ENCODE measurements at regions not wholly inside any gene's neighbourhood (a gene's known extent, or its start where the extent isn't known, plus 50 kb on each side); places are given as distances from the start of the nearest gene placed in this dataset.

DNA sequence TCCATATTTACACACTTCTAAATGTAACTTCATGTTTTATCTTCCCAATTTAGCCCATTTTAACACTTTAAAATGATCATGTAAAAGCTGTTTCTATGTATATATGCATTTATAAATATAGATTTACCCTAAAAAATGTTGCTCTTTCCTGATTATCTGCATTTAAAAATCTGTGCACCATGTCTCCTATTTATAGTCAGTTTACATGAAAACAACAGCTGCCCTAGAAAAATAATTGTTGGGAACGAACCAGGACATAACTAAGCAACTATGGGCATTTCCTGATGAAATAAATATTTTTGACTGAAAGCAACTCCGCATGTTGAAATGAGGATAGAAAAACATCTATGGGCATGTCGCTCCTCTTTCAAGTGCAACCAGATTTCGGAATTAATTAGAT lies 1368.2 kb downstream of the FAM181B start:
- Histone ChIP-seq H3K9ac (ENCODE audit: extremely low read depth, insufficient read length, low read length) (no peak overlapping the region), H2BK20ac (ENCODE audit: low read depth, low read length, poor library complexity, severe bottlenecking) (no peak overlapping the region), H3K4me1 (ENCODE audit: insufficient read depth, low read length) (no peaks in the 10 kb centered on the region), H2AK5ac (ENCODE audit: insufficient read length, low read length) (no peak overlapping the region), H3K27me3 (ENCODE audit: insufficient read depth, low read length) (no peaks in the 10 kb centered on the region), H3K79me1 (ENCODE audit: insufficient read depth, low read depth, low read length, poor library complexity, severe bottlenecking) (no peaks in the 10 kb centered on the region), H3K4me2 (ENCODE audit: insufficient read depth, insufficient read length, low read length) (no peak overlapping the region), H4K5ac (ENCODE audit: insufficient read length, low read depth, low read length) (no peak overlapping the region), H3K4ac (ENCODE audit: low read depth, low read length) (no peak overlapping the region), H2BK15ac (ENCODE audit: low read depth, low read length) (no peak overlapping the region), H3K18ac (ENCODE audit: insufficient read length, low read depth, low read length) (no peak overlapping the region), H3T11ph (ENCODE audit: low read length) (no peak overlapping the region), H2BK5ac (ENCODE audit: insufficient read length, low read length) (no peak overlapping the region), H4K8ac (replicated peaks; ENCODE audit: insufficient read length, low read depth, low read length) (no peak overlapping the region), H3K23ac (ENCODE audit: insufficient read length, low read depth, low read length) (no peak overlapping the region), H3K79me2 (ENCODE audit: insufficient read depth, low read length) (no peaks in the 10 kb centered on the region), H2BK120ac (ENCODE audit: low read depth, low read length, poor library complexity, severe bottlenecking) (no peak overlapping the region), H2AFZ (ENCODE audit: low read length) (no peak overlapping the region), H3K27ac (ENCODE audit: insufficient read length, low read depth, low read length) (no peak overlapping the region), H4K91ac (ENCODE audit: insufficient read length, low read depth, low read length) (no peak overlapping the region), H2BK12ac (ENCODE audit: insufficient read length, low read depth, low read length) (no peak overlapping the region), H3K56ac (ENCODE audit: insufficient read length, low read depth, low read length) (no peak overlapping the region), H3K9me3 (ENCODE audit: control insufficient read depth, low read depth, low read length) (no peaks in the 10 kb centered on the region), H4K20me1 (ENCODE audit: control insufficient read depth, insufficient read depth, insufficient read length) (no peaks in the 10 kb centered on the region), H3K14ac (ENCODE audit: insufficient read depth, low read length) (no peak overlapping the region), H3K23me2 (ENCODE audit: insufficient read length, low read depth, low read length, poor library complexity, severe bottlenecking) (no peaks in the 10 kb centered on the region)
- Mint-ChIP-seq H3K4me3 (no peak overlapping the region), H3K4me1 (no peaks in the 10 kb centered on the region), H3K27me3 (ENCODE audit: low read depth) (no peaks in the 10 kb centered on the region), H3K27ac (no peak overlapping the region), H3K9me3 (0 out of 5 replicates have a peak, but pooled peaks cover 0 to 3% of the 10 kb centered on the region in 2 experiments), H3K36me3 (ENCODE audit: insufficient read depth in 1 of 3, low read depth in 3 of 3) (no peaks in the 10 kb centered on the region)
- TF ChIP-seq, protein P1, sequence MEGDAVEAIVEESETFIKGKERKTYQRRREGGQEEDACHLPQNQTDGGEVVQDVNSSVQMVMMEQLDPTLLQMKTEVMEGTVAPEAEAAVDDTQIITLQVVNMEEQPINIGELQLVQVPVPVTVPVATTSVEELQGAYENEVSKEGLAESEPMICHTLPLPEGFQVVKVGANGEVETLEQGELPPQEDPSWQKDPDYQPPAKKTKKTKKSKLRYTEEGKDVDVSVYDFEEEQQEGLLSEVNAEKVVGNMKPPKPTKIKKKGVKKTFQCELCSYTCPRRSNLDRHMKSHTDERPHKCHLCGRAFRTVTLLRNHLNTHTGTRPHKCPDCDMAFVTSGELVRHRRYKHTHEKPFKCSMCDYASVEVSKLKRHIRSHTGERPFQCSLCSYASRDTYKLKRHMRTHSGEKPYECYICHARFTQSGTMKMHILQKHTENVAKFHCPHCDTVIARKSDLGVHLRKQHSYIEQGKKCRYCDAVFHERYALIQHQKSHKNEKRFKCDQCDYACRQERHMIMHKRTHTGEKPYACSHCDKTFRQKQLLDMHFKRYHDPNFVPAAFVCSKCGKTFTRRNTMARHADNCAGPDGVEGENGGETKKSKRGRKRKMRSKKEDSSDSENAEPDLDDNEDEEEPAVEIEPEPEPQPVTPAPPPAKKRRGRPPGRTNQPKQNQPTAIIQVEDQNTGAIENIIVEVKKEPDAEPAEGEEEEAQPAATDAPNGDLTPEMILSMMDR (conservative IDR thresholded peaks at IDR 0.05), result no peak
- no peak for DNase-seq
- no CpG with 5 or more reads among the region's 4 CpGs for WGBS (ENCODE audit: extremely low coverage, insufficient read length, low lambda C conversion rate)

Measured in H9 (cell line).